UCSD-AML1 (cell line): ENCODE measurements at regions not wholly inside any gene's neighbourhood (a gene's known extent, or its start where the extent isn't known, plus 50 kb on each side); places are given as distances from the start of the nearest gene placed in this dataset.

ENCODE experiments used
- DNase-seq: peaks from one replicate; lab custom pipeline; 2025; ENCODE audit not compliant: unreplicated experiment; lab: John Stamatoyannopoulos, UW

DNA sequence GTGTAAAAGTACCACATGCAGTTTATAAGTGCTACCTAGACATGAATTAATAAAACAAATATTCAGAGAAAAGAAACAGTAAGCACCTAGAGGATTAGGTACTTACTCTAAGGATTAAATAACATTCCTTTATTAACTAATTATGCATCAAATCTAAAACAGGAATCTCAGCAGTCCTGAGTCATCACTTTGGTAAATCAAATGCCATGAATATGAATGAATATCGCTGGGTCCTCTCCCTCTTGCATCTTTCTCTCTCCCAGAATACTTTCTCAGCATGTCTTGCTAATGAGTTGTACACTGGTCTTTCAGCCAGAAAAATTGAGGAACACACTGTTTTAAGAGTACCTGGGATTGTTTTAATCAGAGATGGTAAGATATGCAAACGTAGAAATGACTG, 225.5 kb upstream of the NFE2L3 start:
- DNase-seq: no peak

DNA sequence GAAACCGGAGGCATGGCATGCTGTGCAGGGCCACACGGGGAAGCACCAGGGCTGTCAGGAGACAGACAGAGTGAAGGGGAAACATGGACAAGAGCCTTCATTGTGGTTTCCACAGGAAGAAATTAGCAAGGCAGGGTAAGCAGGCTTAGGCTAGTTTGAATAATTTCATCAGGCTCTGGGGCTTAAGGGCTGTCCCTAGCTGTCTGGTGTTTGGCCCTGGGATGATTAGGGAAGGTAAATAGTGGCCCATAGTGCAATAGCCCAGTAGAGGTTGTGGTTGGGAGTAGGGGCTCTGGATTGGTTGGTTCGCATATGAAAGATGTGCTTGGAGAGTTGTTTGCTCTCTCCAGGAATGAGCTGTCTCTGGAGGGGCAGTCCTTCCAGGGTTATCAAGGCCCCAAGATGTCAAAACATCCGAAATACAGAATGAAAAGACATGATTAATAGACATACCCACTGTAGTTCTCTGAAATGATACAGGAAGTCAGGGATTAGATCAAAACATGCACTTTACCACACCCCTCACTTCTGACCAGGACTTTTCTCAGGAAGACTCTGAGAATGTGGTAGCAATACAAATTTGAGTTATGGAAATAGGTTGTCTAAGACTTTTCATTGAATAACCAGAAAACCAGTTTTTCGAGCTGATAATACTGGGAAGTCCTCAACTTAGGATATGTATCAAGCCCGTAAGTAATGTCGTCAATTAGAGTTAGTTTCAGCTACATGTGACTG, 224.9 kb upstream of the NFE2L3 start:
- DNase-seq: no peak

GRCh38 chr7:25927626-25927978, 224.4 kb upstream of the NFE2L3 start:
- DNase-seq: no peak

- DNase-seq: no peak
Measured at GRCh38 chr7:25928549-25929330, 223.3 kb upstream of the NFE2L3 start.

- no peak for DNase-seq
Measured at GRCh38 chr7:25929448-25929847, 222.6 kb upstream of the NFE2L3 start.

DNA sequence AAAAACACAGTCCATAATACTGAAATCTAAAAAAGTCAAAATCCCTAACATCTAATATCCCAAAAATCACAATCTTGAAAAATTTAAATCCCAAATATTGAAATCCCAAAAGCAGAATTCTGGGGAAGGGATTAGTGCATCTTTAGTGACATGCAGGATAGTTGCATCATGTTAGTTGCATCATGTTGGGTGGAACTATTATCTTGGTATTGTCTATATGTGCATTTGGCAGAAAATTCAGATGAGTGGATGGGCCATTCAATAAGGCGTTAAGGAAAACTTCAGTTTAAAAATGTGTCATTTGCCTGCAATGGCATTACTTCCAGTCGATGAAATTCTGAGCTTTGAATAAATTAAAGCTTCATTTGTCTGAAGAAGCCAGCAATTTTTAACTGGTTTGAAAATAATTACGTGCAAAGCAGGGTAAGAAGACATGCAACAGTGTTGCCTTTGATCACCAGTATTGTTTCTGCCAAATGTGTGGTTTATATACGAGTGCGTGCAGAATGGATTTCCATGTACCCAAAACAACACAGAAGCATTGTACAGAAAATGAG, 221.4 kb upstream of the NFE2L3 start:
- DNase-seq: no peak

DNA sequence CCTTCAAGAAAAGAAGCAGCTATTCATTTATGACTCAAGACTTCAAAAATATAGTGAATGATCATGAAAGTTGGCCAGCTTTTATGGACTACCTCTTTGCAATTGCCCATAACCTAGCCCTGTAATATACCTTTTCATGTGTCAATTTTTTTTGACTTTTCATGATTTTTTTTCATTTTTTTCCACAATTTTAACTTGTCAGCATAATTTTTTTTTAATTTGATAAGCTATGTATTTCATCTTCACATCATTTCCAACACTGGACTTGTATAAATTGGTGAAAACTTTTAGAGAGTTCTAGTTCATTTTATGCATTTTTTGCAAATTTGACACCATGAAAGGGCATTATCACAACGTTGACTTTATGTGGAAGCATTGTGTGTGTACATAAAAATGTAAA, 220.8 kb upstream of the NFE2L3 start:
- no peak for DNase-seq

DNA sequence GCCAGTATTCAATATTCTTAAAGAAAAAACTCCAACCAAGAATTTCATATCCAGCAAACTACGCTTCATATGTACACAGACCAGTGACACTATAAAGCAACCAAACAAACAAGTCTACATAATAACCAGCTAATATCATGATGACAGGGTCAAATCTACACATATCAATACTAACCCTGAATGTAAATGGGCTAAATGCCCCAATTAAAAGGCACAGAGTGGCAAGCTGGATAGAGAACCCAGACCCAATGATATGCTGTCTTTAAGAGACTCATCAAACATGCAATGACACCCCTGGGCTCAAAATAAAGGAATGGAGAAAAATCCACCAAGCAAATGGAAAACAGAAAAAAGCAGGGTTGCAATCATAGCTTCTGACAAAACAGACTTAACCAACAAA, 218.1 kb upstream of the NFE2L3 start:
- no peak for DNase-seq

- DNase-seq: no peak
Measured at GRCh38 chr7:25940086-25940906, 211.7 kb upstream of the NFE2L3 start.

DNA sequence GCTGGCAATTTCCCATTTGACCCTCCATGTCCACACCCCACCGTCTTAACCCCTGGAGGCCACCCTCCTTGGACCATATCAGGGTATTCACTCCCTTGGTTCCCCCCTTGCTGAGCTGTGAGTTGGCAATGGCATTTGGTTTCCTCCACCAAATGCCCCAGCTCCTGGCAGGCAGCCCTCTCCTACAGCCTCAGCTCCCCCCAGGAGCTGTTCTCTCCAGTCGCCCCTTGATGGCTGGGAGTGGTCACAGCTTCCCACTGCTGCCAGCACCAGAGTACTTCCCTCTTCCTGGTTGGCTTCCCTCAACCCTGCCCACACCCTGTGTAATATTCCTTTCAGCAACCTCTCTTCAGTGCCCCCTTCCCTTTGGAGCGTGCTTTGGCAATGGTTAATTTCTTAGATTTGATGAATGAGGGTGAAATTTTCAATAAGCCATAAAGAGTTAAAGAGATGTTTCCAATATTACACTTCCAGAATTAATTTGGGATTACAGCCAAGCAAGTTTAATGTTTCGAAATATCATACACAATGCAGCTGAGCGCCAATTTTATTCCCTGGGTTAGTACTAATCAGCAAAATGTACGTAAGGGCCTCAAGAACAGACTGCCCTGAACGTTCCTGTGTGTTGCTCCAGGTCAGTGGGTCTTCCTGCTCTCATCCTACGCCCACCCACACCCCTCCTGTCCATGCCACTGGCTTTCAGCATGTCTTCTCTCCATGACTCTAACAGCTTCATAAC, 207.1 kb upstream of the NFE2L3 start:
- DNase-seq: no peak

GRCh38 chr7:25945608-25946007, 206.4 kb upstream of the NFE2L3 start:
- DNase-seq: no peak

- DNase-seq: no peak
Measured at GRCh38 chr7:25946181-25946580, 205.8 kb upstream of the NFE2L3 start.

GRCh38 chr7:25947669-25948516, 204.1 kb upstream of the NFE2L3 start:
- no peak for DNase-seq

DNA sequence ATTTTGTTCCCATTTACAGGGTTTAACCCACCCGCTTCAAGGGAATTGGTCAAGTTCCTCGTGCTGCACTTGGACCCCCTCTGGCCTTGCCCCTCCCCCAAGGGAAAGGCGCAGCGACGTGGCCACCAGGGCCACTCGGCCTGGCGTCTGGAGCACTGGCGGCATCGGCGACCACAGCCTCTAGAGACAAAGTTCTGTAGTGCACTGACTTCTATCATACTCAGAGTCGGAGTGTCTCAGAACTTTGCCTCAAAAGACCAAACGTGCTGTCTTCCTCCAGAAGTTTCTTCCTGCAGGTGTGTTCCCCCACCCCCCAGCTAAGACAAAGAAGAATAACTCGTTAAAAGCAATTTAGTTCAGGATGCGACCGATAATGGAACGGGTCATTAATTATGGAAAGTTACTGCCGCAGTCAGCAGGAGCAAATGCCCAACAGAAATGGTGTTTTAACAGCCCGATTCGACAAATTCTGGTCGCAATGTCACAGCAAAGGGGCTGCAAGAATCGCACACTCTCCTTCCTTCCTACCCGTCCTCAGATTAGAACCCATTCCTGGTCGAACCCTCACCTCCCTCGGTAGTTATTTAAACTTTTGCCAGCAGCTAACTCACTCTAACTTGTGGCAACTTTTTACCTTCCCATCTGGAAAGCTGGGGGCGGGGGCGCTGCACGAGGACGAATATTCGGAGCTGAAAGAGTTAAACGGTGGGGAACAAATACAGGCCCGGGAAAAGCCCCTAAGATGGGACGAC, 202.1 kb upstream of the NFE2L3 start:
- no peak for DNase-seq

DNA sequence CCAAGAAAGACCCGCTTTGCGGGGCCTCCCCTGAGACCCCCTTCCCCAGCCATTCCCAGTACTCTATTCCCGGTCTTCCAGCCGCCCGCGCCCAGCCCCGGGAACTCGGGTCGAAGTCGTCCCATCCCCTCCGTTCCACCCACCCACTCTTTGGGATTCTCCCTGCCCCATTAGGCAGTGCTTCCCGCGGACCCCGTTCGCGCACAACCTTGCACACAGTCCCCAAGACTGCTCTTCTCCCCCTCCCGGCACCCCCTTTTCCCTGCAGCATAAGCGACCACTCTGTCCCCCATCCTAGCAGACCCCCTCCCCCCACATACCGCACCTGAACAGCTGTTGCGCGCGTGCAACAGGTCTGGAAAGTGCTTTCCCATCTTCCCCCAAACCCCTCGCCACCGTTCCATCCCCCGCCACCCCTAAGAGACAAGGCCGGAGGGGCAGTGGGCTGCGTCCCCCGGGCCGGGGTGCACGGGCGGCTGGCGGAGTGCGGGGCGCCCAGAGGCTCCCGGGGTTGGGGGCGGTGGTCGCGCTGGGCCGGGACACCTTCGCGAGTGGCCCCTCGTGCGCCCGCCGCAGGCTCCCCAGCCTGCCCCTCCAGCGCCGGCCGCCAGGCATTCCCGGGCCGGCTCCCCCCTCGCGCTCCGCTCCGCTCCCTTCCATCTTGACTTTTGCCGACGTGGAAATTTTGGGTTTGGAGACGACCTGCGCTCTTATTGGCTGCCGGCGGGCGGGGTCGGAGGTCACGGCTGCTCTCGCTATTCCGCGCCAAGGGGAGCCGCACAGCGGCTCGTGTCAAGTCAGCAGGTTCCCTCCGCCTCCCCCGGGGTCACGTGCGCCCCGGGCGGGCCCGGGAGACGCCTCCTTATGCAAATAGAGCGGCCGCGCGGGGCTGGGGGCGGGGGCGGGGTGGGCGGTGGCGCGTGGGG, 201.2 kb upstream of the NFE2L3 start:
- peak; percentile 17 for DNase-seq

DNA sequence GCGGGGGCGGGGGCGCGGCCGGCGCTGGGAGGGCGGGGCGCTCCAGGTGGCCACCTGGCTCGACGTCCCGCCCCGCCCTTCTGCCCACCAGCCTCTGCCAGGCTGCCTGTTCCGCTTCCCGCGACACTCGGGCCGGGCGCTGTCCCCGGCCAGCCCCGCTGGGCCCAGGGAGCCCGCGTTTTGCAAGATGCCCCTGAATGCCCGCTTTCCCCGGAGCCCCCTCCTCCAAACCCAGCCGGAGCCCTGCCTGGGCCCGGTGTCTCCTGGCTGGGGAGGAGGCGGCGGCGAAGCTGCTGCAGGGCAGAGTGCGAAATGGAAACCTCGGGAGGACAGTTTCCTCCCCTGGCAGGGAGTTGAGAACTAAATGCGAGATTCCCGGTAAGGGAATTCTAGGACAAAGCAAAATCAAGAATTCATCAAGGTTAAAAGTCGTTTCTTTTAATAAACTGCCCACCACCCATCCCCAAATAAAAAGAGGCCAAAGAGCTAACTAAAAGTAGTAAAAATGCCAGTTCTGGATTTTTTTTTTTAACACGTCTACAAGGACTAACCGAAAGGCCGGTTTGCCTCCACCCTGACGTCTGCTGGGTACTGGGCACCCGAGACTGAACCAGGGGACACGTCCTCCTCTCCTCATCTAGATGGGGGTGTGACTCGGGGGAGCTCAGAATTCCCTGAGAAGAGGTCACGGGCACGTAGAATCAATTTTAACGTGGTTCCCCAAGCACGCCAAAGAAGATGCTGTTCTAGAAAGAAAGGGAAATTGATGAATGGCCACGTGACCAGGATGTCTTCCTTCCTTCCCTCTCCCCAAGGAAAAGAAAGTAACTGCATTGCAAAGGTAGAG, 200.4 kb upstream of the NFE2L3 start:
- DNase-seq: no peak
